ENCODE measurements at regions not wholly inside any gene's neighbourhood (a gene's known extent, or its start where the extent isn't known, plus 50 kb on each side); places are given as distances from the start of the nearest gene placed in this dataset.

DNA sequence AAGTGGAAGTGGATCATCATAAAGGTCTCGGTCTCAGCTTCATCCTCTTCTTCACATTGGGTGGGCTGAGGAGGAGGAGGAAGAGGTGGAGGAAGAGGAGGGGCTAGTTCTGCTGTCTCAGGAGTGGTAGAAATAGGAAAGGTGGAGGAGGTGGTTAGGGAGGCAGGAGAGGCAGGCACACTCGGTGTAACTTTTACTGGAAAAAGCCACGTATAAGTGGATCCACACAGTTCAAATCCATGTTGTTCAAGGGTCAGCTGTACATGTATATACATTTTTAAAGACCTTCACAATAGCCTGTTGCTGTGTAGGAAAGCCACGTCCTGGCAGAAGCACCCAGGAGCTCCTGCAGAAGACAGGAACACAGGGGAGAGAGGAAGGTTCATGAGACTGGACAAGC, 110.3 kb upstream of the RAB12 start:
- Histone ChIP-seq H3K4me1 (ENCODE audit: insufficient read depth) (no peaks in the 10 kb centered on the region), H3K27ac (no peak overlapping the region), H3K4me3 (no peak overlapping the region), H3K9me2 (replicated peaks; ENCODE audit: insufficient read depth) (no peaks in the 10 kb centered on the region), H3K79me2 (no peaks in the 10 kb centered on the region), H3K9me3 (ENCODE audit: low read depth) (no peaks in the 10 kb centered on the region), H3K36me3 (replicated peaks; ENCODE audit: insufficient read depth, low read depth) (no peaks in the 10 kb centered on the region), H3K4me2 (no peak overlapping the region), H2AFZ (no peak overlapping the region), H4K20me1 (ENCODE audit: insufficient read depth, poor library complexity, severe bottlenecking) (no peaks in the 10 kb centered on the region), H3K27me3 (no peaks in the 10 kb centered on the region)
- TF ChIP-seq EZH2phosphoT487 (IDR thresholded peaks at IDR 0.05; ENCODE audit: low read depth, severe bottlenecking, unreplicated experiment) (no peak), EZH2 (IDR thresholded peaks at IDR 0.05; ENCODE audit: borderline replicate concordance) (no peak)
- TF ChIP-seq, protein P1, sequence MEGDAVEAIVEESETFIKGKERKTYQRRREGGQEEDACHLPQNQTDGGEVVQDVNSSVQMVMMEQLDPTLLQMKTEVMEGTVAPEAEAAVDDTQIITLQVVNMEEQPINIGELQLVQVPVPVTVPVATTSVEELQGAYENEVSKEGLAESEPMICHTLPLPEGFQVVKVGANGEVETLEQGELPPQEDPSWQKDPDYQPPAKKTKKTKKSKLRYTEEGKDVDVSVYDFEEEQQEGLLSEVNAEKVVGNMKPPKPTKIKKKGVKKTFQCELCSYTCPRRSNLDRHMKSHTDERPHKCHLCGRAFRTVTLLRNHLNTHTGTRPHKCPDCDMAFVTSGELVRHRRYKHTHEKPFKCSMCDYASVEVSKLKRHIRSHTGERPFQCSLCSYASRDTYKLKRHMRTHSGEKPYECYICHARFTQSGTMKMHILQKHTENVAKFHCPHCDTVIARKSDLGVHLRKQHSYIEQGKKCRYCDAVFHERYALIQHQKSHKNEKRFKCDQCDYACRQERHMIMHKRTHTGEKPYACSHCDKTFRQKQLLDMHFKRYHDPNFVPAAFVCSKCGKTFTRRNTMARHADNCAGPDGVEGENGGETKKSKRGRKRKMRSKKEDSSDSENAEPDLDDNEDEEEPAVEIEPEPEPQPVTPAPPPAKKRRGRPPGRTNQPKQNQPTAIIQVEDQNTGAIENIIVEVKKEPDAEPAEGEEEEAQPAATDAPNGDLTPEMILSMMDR (IDR thresholded peaks at IDR 0.05; ENCODE audit: poor library complexity): no peak
- WGBS (ENCODE audit: low lambda C conversion rate, missing lambda C conversion rate): 91% methylated on average over 4 of the region's 4 CpGs
- DNase-seq (ENCODE audit: low spot score): no peak

DNA sequence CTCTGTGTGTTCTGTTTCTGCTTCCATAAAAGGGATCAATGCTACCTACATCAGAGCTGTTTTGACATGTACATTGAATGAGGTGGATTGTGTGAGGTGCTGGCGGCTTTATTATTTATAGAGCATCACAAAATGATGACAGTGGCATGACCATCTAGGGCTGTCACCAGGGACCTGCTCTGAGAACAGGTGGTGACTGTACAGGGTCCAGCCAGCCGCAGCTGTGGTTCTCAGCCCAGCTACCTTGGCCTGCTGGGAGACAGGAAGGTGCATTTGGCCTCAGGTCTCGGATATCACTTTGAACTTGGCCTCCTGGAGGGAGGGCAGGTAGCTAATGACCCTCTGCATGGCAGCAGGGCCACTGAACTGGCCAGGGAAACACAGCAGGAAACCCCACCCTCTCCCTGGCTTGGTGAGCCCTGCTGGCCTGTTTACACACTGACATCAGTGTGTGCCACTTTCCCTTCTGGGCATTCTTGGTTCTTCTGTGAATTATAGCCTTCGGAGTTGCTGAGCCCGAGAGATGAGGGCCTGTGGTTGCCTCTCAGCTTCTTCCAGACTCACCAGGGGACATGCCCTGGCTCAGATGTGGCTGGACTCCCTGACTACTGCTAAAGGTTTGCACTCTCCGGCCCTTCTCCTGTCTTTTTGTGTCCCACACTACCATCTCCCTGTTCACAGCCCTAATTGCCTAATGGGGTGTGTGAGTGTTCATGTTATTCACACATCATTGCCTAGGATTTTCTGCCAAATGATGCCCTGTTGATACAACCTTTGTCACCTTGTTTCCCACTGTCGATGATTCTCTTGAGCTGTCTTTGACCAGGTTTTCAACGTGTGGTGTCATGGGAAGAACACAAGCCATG, 109.2 kb upstream of the RAB12 start:
- WGBS (ENCODE audit: low lambda C conversion rate, missing lambda C conversion rate): 86% methylated on average over 8 of the region's 8 CpGs
- H3K4me1 ChIP-seq (ENCODE audit: insufficient read depth): no peaks in the 10 kb centered on the region
- H3K36me3 ChIP-seq (replicated peaks; ENCODE audit: insufficient read depth, low read depth): no peaks in the 10 kb centered on the region
- TF ChIP-seq, protein P1 (IDR thresholded peaks at IDR 0.05; ENCODE audit: poor library complexity): no peak
- TF ChIP-seq EZH2phosphoT487 (IDR thresholded peaks at IDR 0.05; ENCODE audit: low read depth, severe bottlenecking, unreplicated experiment) (no peak), EZH2 (IDR thresholded peaks at IDR 0.05; ENCODE audit: borderline replicate concordance) (no peak)
- no peaks in the 10 kb centered on the region for H4K20me1 ChIP-seq (ENCODE audit: insufficient read depth, poor library complexity, severe bottlenecking)
- DNase-seq (ENCODE audit: low spot score): no peak
- H3K27me3 ChIP-seq: no peaks in the 10 kb centered on the region
- no peak overlapping the region for H3K27ac ChIP-seq
- H3K9me2 ChIP-seq (replicated peaks; ENCODE audit: insufficient read depth): no peaks in the 10 kb centered on the region
- no peak overlapping the region for H3K4me2 ChIP-seq
- H2AFZ ChIP-seq: no peak overlapping the region
- H3K4me3 ChIP-seq: no peak overlapping the region
- no peaks in the 10 kb centered on the region for H3K79me2 ChIP-seq
- no peaks in the 10 kb centered on the region for H3K9me3 ChIP-seq (ENCODE audit: low read depth)

DNA sequence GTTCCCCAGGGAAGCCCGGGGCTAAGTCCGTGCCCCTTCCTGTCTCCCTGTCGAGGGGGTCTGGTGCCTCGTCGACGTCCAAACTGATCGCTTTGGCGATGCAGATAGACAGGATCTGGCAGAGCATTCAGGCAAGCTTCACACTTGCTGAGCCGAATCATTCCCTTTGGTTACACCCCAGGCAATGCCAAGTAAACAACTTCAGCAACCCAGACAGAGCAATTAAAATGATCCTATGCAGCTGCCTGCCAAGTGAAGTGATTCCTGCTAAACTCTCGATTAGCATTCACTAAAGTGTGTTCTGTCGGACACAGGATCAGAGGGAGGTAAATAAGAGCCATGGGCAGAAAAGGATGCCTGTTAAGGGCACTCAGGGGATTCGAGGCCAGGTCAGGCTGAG, 108.2 kb upstream of the RAB12 start:
- Histone ChIP-seq H3K36me3 (replicated peaks; ENCODE audit: insufficient read depth, low read depth) (no peaks in the 10 kb centered on the region), H2AFZ (no peak overlapping the region), H3K79me2 (no peaks in the 10 kb centered on the region), H3K27me3 (no peaks in the 10 kb centered on the region), H3K9me3 (ENCODE audit: low read depth) (no peaks in the 10 kb centered on the region), H3K4me1 (ENCODE audit: insufficient read depth) (no peaks in the 10 kb centered on the region), H3K27ac (no peak overlapping the region), H3K9me2 (replicated peaks; ENCODE audit: insufficient read depth) (no peaks in the 10 kb centered on the region), H3K4me3 (no peak overlapping the region), H4K20me1 (ENCODE audit: insufficient read depth, poor library complexity, severe bottlenecking) (no peaks in the 10 kb centered on the region), H3K4me2 (no peak overlapping the region)
- TF ChIP-seq EZH2 (IDR thresholded peaks at IDR 0.05; ENCODE audit: borderline replicate concordance) (no peak), EZH2phosphoT487 (IDR thresholded peaks at IDR 0.05; ENCODE audit: low read depth, severe bottlenecking, unreplicated experiment) (no peak)
- TF ChIP-seq, protein P1 (IDR thresholded peaks at IDR 0.05; ENCODE audit: poor library complexity): no peak
- 51% methylated on average over 12 of the region's 12 CpGs for WGBS (ENCODE audit: low lambda C conversion rate, missing lambda C conversion rate)
- no peak for DNase-seq (ENCODE audit: low spot score)
